ENCODE measurements at regions not wholly inside any gene's neighbourhood (a gene's known extent, or its start where the extent isn't known, plus 50 kb on each side); places are given as distances from the start of the nearest gene placed in this dataset.

- no peak for TF ChIP-seq POLR2A (IDR thresholded peaks at IDR 0.05)
- TF ChIP-seq CTCF (IDR thresholded peaks at IDR 0.05) = no peak
These were observed 204.1 kb downstream of the ZNF365 start for GRCh38 chr10:62578301-62578700.

Data from heart left ventricle (tissue), 13 donors.